Ovary (tissue), 3 donors: ENCODE measurements at regions not wholly inside any gene's neighbourhood (a gene's known extent, or its start where the extent isn't known, plus 50 kb on each side); places are given as distances from the start of the nearest gene placed in this dataset.

Source experiments
- CTCF ChIP-seq, 3 donors: fragments of 450-650 bp in 2 of 3; fragments of 200-600 bp in 1 of 3; IDR thresholded peaks; one replicate each; pipeline versions ENCODE4 v1.5.1 to v1.8.0; 2016 to 2022; ENCODE audit warnings: antibody characterized with exemption in 3 of 3, mild to moderate bottlenecking in 1 of 3
- EP300 ChIP-seq: sonication (generic); formaldehyde crosslinking; IDR thresholded peaks from one replicate; pipeline ENCODE4 v1.6.1; 2017; ENCODE audit warnings: antibody characterized with exemption
- POLR2A ChIP-seq: fragments of 450-650 bp; IDR thresholded peaks from one replicate; pipeline ENCODE4 v1.6.1; 2017; ENCODE audit warnings: antibody characterized with exemption, mild to moderate bottlenecking, moderate library complexity
- donor health status: DM: no; HTN: no; CAD: no.

GRCh38 chr7:155237730-155238129 is 59.9 kb upstream of the INSIG1 start:
- TF ChIP-seq CTCF (IDR thresholded peaks at IDR 0.05) (no peak), POLR2A (no peak), EP300 (no peak)
